ENCODE measurements at regions not wholly inside any gene's neighbourhood (a gene's known extent, or its start where the extent isn't known, plus 50 kb on each side); places are given as distances from the start of the nearest gene placed in this dataset.

- no peak for TF ChIP-seq CTCF (IDR thresholded peaks at IDR 0.05)
- no peak for ATAC-seq
- intact Hi-C loops (cut with DNase I): no loop called here
- DNase-seq: no peak
- Histone ChIP-seq H3K4me1 (no peaks in the 10 kb centered on the region), H3K27ac (no peak overlapping the region), H3K36me3 (no peaks in the 10 kb centered on the region), H3K9me3 (no peaks in the 10 kb centered on the region), H3K4me3 (no peak overlapping the region), H3K27me3 (no peaks in the 10 kb centered on the region)
Measured at GRCh38 chr12:86741531-86741930, 485.3 kb upstream of the MGAT4C start.

- H3K36me3 ChIP-seq: no peaks in the 10 kb centered on the region
- no peaks in the 10 kb centered on the region for H3K9me3 ChIP-seq
- intact Hi-C loops (cut with DNase I): no loop called here
- no peak overlapping the region for H3K4me3 ChIP-seq
- no peaks in the 10 kb centered on the region for H3K4me1 ChIP-seq
- no peak overlapping the region for H3K27ac ChIP-seq
- no peaks in the 10 kb centered on the region for H3K27me3 ChIP-seq
- no peak for ATAC-seq
- no peak for TF ChIP-seq CTCF (IDR thresholded peaks at IDR 0.05)
- DNase-seq: no peak
Measured at GRCh38 chr12:86735851-86736250, 479.7 kb upstream of the MGAT4C start.

- Histone ChIP-seq H3K27ac (no peak overlapping the region), H3K27me3 (no peaks in the 10 kb centered on the region), H3K36me3 (no peaks in the 10 kb centered on the region), H3K9me3 (no peaks in the 10 kb centered on the region), H3K4me3 (no peak overlapping the region), H3K4me1 (no peaks in the 10 kb centered on the region)
- TF ChIP-seq CTCF (IDR thresholded peaks at IDR 0.05): no peak
- ATAC-seq (no peak), DNase-seq (no peak)
- intact Hi-C loops (cut with DNase I): no loop called here
Measured at GRCh38 chr12:86735072-86735471, 478.9 kb upstream of the MGAT4C start.

- Histone ChIP-seq H3K36me3 (no peaks in the 10 kb centered on the region), H3K9me3 (no peaks in the 10 kb centered on the region), H3K4me1 (no peaks in the 10 kb centered on the region), H3K27me3 (no peaks in the 10 kb centered on the region), H3K27ac (no peak overlapping the region), H3K4me3 (no peak overlapping the region)
- DNase-seq: no peak
- intact Hi-C loops (cut with DNase I): no loop called here
- ATAC-seq: no peak
- TF ChIP-seq CTCF (IDR thresholded peaks at IDR 0.05): no peak
Measured at GRCh38 chr12:86730233-86730632, 474.0 kb upstream of the MGAT4C start.

GRCh38 chr12:86729739-86730138, 473.5 kb upstream of the MGAT4C start:
- no peak overlapping the region for H3K4me3 ChIP-seq
- H3K9me3 ChIP-seq: no peaks in the 10 kb centered on the region
- no peaks in the 10 kb centered on the region for H3K4me1 ChIP-seq
- DNase-seq: no peak
- no peak overlapping the region for H3K27ac ChIP-seq
- TF ChIP-seq CTCF (IDR thresholded peaks at IDR 0.05): no peak
- intact Hi-C loops (cut with DNase I): no loop called here
- H3K27me3 ChIP-seq: no peaks in the 10 kb centered on the region
- ATAC-seq: no peak
- H3K36me3 ChIP-seq: no peaks in the 10 kb centered on the region

- Histone ChIP-seq H3K4me3 (no peak overlapping the region), H3K9me3 (no peaks in the 10 kb centered on the region), H3K36me3 (no peaks in the 10 kb centered on the region), H3K27ac (no peak overlapping the region), H3K27me3 (no peaks in the 10 kb centered on the region), H3K4me1 (no peaks in the 10 kb centered on the region)
- intact Hi-C loops (cut with DNase I): no loop called here
- DNase-seq (no peak), ATAC-seq (no peak)
- no peak for TF ChIP-seq CTCF (IDR thresholded peaks at IDR 0.05)
Measured at GRCh38 chr12:86727160-86727559, 471.0 kb upstream of the MGAT4C start.

All from upper lobe of right lung (tissue), 1 donor.